Liver (tissue), 3 donors: ENCODE measurements at regions not wholly inside any gene's neighbourhood (a gene's known extent, or its start where the extent isn't known, plus 50 kb on each side); places are given as distances from the start of the nearest gene placed in this dataset.
A peak's percentile ranks its signal among the peaks of the same experiment; 100 is the strongest.

ENCODE experiments used
- HNF4A ChIP-seq, 2 donors: conservative IDR thresholded peaks; 2 replicates each; pipeline ENCODE4 v1.6.1; 2016; ENCODE audit warnings: antibody characterized with exemption in 2 of 2, mild to moderate bottlenecking in 2 of 2
- NR2F2 ChIP-seq: IDR thresholded peaks from 2 replicates; pipeline ENCODE4 v1.6.1; 2016; ENCODE audit warnings: antibody characterized with exemption
- TF ChIP-seq, protein P1 (sequence below): fragments of 150-350 bp; IDR thresholded peaks from 2 replicates; pipeline ENCODE4 v1.5.1; 2017; ENCODE audit warnings: improper control_type of control experiment, low read depth, low read length; ENCODE audit not compliant: missing input control
- donor health status: healthy.
- donor health status: healthy.

DNA sequence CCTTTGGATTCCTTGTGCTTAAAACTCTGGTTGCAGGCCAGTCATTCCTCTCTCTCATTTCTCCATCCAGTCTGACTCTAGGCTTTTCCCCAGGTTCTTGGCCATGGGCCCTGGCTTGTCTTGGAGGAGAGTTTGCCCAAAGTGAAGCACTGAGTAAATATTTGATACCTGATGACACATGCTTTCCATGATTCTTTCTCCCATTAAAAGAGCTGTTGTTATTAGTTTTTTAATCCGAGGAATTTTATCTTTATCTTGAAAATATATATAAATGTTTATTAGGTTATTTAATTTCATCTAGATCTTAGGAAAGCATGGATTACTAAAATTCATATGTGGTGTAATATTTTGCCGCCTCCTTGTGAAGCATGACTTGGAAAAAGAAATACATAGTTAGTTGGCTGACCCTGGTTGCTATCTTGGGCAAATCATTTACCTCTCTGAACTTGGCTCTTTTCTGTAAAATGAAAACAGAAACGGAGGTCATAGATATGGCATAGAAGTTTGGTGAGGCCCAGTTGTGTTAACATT, 650.1 kb downstream of the SLC4A3 start:
- TF ChIP-seq, protein P1, sequence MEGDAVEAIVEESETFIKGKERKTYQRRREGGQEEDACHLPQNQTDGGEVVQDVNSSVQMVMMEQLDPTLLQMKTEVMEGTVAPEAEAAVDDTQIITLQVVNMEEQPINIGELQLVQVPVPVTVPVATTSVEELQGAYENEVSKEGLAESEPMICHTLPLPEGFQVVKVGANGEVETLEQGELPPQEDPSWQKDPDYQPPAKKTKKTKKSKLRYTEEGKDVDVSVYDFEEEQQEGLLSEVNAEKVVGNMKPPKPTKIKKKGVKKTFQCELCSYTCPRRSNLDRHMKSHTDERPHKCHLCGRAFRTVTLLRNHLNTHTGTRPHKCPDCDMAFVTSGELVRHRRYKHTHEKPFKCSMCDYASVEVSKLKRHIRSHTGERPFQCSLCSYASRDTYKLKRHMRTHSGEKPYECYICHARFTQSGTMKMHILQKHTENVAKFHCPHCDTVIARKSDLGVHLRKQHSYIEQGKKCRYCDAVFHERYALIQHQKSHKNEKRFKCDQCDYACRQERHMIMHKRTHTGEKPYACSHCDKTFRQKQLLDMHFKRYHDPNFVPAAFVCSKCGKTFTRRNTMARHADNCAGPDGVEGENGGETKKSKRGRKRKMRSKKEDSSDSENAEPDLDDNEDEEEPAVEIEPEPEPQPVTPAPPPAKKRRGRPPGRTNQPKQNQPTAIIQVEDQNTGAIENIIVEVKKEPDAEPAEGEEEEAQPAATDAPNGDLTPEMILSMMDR = no peak
- TF ChIP-seq HNF4A (conservative IDR thresholded peaks at IDR 0.05) = peak in 1 of 2 donors; percentile 61
- TF ChIP-seq NR2F2 = no peak
